Body of pancreas (tissue), 4 donors: ENCODE measurements at regions not wholly inside any gene's neighbourhood (a gene's known extent, or its start where the extent isn't known, plus 50 kb on each side); places are given as distances from the start of the nearest gene placed in this dataset.

Experiments
- ATAC-seq: fragments of 150-250 bp; one replicate; pipeline ENCODE4 v1.9.1; 2016
- DNase-seq, 4 donors: peaks; one replicate each; pipeline ENCODE4 v3.0.0-alpha.2; 2019
- H3K27ac ChIP-seq, 4 donors: fragments of 200-600 bp; sonication (generic); 1 replicate in 3 of 4; 2 replicates in 1 of 4; pipeline versions ENCODE4 v1.5.1 to v1.6.1; 2016 to 2019; ENCODE audit warnings: mild to moderate bottlenecking in 1 of 4, mixed read lengths in 1 of 4, moderate library complexity in 1 of 4
- H3K27me3 ChIP-seq, 2 donors: fragments of 200-600 bp; sonication (generic); one replicate each; pipeline ENCODE4 v1.6.0; 2016; ENCODE audit warnings: mild to moderate bottlenecking in 1 of 2
- H3K36me3 ChIP-seq, 2 donors: fragments of 200-600 bp; sonication (generic); replicated peaks in 1 of 2; 2 replicates each; pipeline ENCODE4 v1.5.1; 2016; ENCODE audit warnings: low read depth in 2 of 2; ENCODE audit not compliant: insufficient read depth in 1 of 2
- H3K4me1 ChIP-seq: fragments of 200-600 bp; sonication (generic); one replicate; pipeline ENCODE4 v1.6.0; 2016
- H3K4me3 ChIP-seq, 2 donors: fragments of 200-600 bp; sonication (generic); 1 replicate in 1 of 2; 2 replicates in 1 of 2; pipeline ENCODE4 v1.5.1; 2016 to 2019
- H3K9me3 ChIP-seq, 3 donors: fragments of 200-600 bp; sonication (generic); 1 replicate in 2 of 3; 2 replicates in 1 of 3; pipeline ENCODE4 v1.5.1; 2016
- CTCF ChIP-seq, 7 experiments: fragments of 450-650 bp in 4 of 7; fragments of 200-600 bp in 3 of 7; sonication (generic) in 3 of 7; IDR thresholded peaks; one replicate each; pipeline ENCODE4 v1.5.1; 2016 to 2019; ENCODE audit warnings: antibody characterized with exemption in 7 of 7
- POLR2A ChIP-seq, 3 donors: fragments of 450-650 bp; IDR thresholded peaks; one replicate each; pipeline ENCODE4 v1.6.1; 2016; ENCODE audit warnings: antibody characterized with exemption in 3 of 3, mild to moderate bottlenecking in 2 of 3
- WGBS, 2 donors: methylation state at CpG; one replicate each; pipeline ENCODE4 v1.1.5; 2017; 5-methylcytosine and 5-hydroxymethylcytosine counted together
- intact Hi-C: fragments of 100-400 bp; cut with DNase I; formaldehyde crosslinking; loops from one replicate; pipeline ENCODE4 v1.15.1; 2023

GRCh38 chr10:78194539-78195402 lies 161.1 kb downstream of the RPS24 start:
- intact Hi-C loops = no loop called here
- 77 to 83% methylated on average over 7 to 10 of the region's 10 CpGs for WGBS, 2 donors
- H3K9me3 ChIP-seq = no peaks in the 10 kb centered on the region
- ATAC-seq = no peak
- no peaks in the 10 kb centered on the region for H3K4me1 ChIP-seq
- no peaks in the 10 kb centered on the region for H3K36me3 ChIP-seq
- H3K27me3 ChIP-seq = no peaks in the 10 kb centered on the region
- H3K27ac ChIP-seq = no peak overlapping the region
- no peak overlapping the region for H3K4me3 ChIP-seq
- TF ChIP-seq CTCF (IDR thresholded peaks at IDR 0.05) (no peak), POLR2A (IDR thresholded peaks at IDR 0.05) (no peak)
- no peak for DNase-seq

GRCh38 chr10:78196396-78196795 lies 162.7 kb downstream of the RPS24 start:
- ATAC-seq (no peak), DNase-seq (no peak)
- Histone ChIP-seq H3K4me3 (no peak overlapping the region), H3K27ac (no peak overlapping the region), H3K4me1 (no peaks in the 10 kb centered on the region), H3K9me3 (no peaks in the 10 kb centered on the region), H3K27me3 (no peaks in the 10 kb centered on the region), H3K36me3 (no peaks in the 10 kb centered on the region)
- intact Hi-C loops = no loop called here
- TF ChIP-seq POLR2A (IDR thresholded peaks at IDR 0.05) = no peak
- no peak for TF ChIP-seq CTCF (IDR thresholded peaks at IDR 0.05)
- WGBS, 2 donors = 37 to 52% methylated on average over 4 of the region's 4 CpGs

GRCh38 chr10:78196964-78197363 lies 163.3 kb downstream of the RPS24 start:
- no peak for ATAC-seq
- Histone ChIP-seq H3K9me3 (no peaks in the 10 kb centered on the region), H3K27ac (no peak overlapping the region), H3K36me3 (no peaks in the 10 kb centered on the region), H3K27me3 (no peaks in the 10 kb centered on the region), H3K4me1 (no peaks in the 10 kb centered on the region), H3K4me3 (no peak overlapping the region)
- intact Hi-C loops = no loop called here
- DNase-seq = no peak
- 61 to 77% methylated on average over 2 of the region's 2 CpGs for WGBS, 2 donors
- TF ChIP-seq CTCF (IDR thresholded peaks at IDR 0.05) (no peak), POLR2A (IDR thresholded peaks at IDR 0.05) (no peak)

GRCh38 chr10:78197628-78198272 lies 164.1 kb downstream of the RPS24 start:
- H3K9me3 ChIP-seq = no peaks in the 10 kb centered on the region
- no peak overlapping the region for H3K27ac ChIP-seq
- no peaks in the 10 kb centered on the region for H3K4me1 ChIP-seq
- TF ChIP-seq POLR2A (IDR thresholded peaks at IDR 0.05) = no peak
- no peaks in the 10 kb centered on the region for H3K36me3 ChIP-seq
- no peaks in the 10 kb centered on the region for H3K27me3 ChIP-seq
- intact Hi-C loops = no loop called here
- DNase-seq (no peak), ATAC-seq (no peak)
- no peak overlapping the region for H3K4me3 ChIP-seq
- WGBS, 2 donors = 91 to 93% methylated on average over 2 of the region's 2 CpGs

GRCh38 chr10:78199005-78199725 lies 165.5 kb downstream of the RPS24 start:
- WGBS, 2 donors = 74 to 80% methylated on average over 11 of the region's 11 CpGs
- Histone ChIP-seq H3K27ac (no peak overlapping the region), H3K4me3 (no peak overlapping the region), H3K27me3 (no peaks in the 10 kb centered on the region), H3K36me3 (no peaks in the 10 kb centered on the region), H3K4me1 (peaks cover 4% of the 10 kb centered on the region), H3K9me3 (no peaks in the 10 kb centered on the region)
- ATAC-seq (no peak), DNase-seq (no peak)
- intact Hi-C loops = no loop called here
- TF ChIP-seq POLR2A (IDR thresholded peaks at IDR 0.05) (no peak), CTCF (IDR thresholded peaks at IDR 0.05) (no peak)
